Sigmoid colon (tissue), 6 donors: ENCODE measurements at regions not wholly inside any gene's neighbourhood (a gene's known extent, or its start where the extent isn't known, plus 50 kb on each side); places are given as distances from the start of the nearest gene placed in this dataset.

Source experiments
- DNase-seq: peaks from one replicate; pipeline ENCODE4 v3.0.0-alpha.2; 2019
- H3K27ac ChIP-seq, 4 donors: fragments of 200-600 bp; sonication (generic); one replicate each; pipeline ENCODE4 v1.5.1; 2016 to 2019; ENCODE audit warnings: mild to moderate bottlenecking in 1 of 4
- H3K27me3 ChIP-seq, 3 donors: fragments of 200-600 bp; sonication (generic); one replicate each; pipeline ENCODE4 v1.5.1; 2019; ENCODE audit warnings: mild to moderate bottlenecking in 1 of 3
- H3K36me3 ChIP-seq, 4 donors: fragments of 200-600 bp; sonication (generic); one replicate each; pipeline ENCODE4 v1.5.1; 2016 to 2019
- H3K4me1 ChIP-seq, 4 donors: fragments of 200-600 bp; sonication (generic); one replicate each; pipeline ENCODE4 v1.5.1; 2017 to 2019
- H3K4me3 ChIP-seq, 4 donors: fragments of 200-600 bp; sonication (generic); one replicate each; pipeline ENCODE4 v1.5.1; 2017 to 2019; ENCODE audit warnings: mild to moderate bottlenecking in 2 of 4, moderate library complexity in 1 of 4
- H3K9me3 ChIP-seq, 4 donors: fragments of 200-600 bp in 3 of 4; sonication (generic) in 3 of 4; one replicate each; pipeline versions ENCODE4 v1.5.1 to v1.6.1; 2013 to 2019
- EP300 ChIP-seq, 4 donors: sonication (generic); formaldehyde crosslinking; IDR thresholded peaks; one replicate each; pipeline ENCODE4 v1.6.1; 2017; ENCODE audit warnings: antibody characterized with exemption in 4 of 4
- POLR2A ChIP-seq, 2 donors: fragments of 450-650 bp; IDR thresholded peaks; one replicate each; pipeline ENCODE4 v1.6.1; 2016; ENCODE audit warnings: antibody characterized with exemption in 2 of 2, mild to moderate bottlenecking in 2 of 2, moderate library complexity in 2 of 2
- POLR2AphosphoS5 ChIP-seq, 4 donors: sonication (generic); formaldehyde crosslinking; IDR thresholded peaks; one replicate each; pipeline ENCODE4 v1.6.1; 2017; ENCODE audit warnings: antibody characterized with exemption in 4 of 4
- WGBS, 2 donors: extraction: QIAGEN DNeasy Blood & Tissue Kit; methylation state at CpG; one replicate each; pipeline ENCODE4 v1.1.7; 2013; 5-methylcytosine and 5-hydroxymethylcytosine counted together
- intact Hi-C: fragments of 100-400 bp; cut with DNase I; formaldehyde crosslinking; loops from one replicate; pipeline ENCODE4 v1.15.1; 2023
- TF ChIP-seq, protein P1 (sequence below), 4 experiments: fragments of 450-650 bp in 3 of 4; fragments of 200-600 bp in 1 of 4; IDR thresholded peaks; one replicate each; pipeline ENCODE4 v1.5.1; 2016 to 2019; ENCODE audit warnings: antibody characterized with exemption in 4 of 4, mild to moderate bottlenecking in 3 of 4, moderate library complexity in 2 of 4
- donor health status: healthy with polysubstance abuse.
- donor health status: healthy.

DNA sequence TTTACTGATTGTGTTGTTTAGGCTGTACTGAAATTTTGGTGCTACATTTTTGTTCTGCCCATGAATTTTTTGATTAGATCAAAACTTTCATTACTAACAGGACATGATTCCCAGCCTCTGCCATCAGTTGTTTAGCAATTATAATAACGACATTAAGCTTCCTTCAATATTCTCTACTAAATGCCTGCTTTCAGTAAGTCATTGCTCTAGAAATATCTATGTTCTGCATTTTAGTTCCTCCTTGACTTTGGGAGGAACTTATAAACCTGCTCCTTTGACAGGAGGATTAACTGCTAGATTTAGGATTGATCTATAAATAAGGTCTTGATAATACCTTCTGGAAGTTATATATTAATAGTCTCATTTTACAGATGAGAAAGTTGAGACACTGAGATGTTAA, 269.1 kb downstream of the RAP2B start:
- intact Hi-C loops = no loop called here
- DNase-seq = no peak
- WGBS, 2 donors = 49 to 78% methylated on average over 1 of the region's 1 CpG
- no peak for TF ChIP-seq POLR2AphosphoS5 (IDR thresholded peaks at IDR 0.05)
- no peak for TF ChIP-seq POLR2A (IDR thresholded peaks at IDR 0.05)
- TF ChIP-seq EP300 (IDR thresholded peaks at IDR 0.05) = no peak
- TF ChIP-seq, protein P1, sequence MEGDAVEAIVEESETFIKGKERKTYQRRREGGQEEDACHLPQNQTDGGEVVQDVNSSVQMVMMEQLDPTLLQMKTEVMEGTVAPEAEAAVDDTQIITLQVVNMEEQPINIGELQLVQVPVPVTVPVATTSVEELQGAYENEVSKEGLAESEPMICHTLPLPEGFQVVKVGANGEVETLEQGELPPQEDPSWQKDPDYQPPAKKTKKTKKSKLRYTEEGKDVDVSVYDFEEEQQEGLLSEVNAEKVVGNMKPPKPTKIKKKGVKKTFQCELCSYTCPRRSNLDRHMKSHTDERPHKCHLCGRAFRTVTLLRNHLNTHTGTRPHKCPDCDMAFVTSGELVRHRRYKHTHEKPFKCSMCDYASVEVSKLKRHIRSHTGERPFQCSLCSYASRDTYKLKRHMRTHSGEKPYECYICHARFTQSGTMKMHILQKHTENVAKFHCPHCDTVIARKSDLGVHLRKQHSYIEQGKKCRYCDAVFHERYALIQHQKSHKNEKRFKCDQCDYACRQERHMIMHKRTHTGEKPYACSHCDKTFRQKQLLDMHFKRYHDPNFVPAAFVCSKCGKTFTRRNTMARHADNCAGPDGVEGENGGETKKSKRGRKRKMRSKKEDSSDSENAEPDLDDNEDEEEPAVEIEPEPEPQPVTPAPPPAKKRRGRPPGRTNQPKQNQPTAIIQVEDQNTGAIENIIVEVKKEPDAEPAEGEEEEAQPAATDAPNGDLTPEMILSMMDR (IDR thresholded peaks at IDR 0.05) = no peak
- Histone ChIP-seq H3K9me3 (peaks cover 0 to 2% (median 0%) of the 10 kb centered on the region in 4 donors), H3K4me3 (no peak overlapping the region), H3K36me3 (no peaks in the 10 kb centered on the region), H3K4me1 (no peaks in the 10 kb centered on the region), H3K27me3 (no peaks in the 10 kb centered on the region), H3K27ac (no peak overlapping the region)

DNA sequence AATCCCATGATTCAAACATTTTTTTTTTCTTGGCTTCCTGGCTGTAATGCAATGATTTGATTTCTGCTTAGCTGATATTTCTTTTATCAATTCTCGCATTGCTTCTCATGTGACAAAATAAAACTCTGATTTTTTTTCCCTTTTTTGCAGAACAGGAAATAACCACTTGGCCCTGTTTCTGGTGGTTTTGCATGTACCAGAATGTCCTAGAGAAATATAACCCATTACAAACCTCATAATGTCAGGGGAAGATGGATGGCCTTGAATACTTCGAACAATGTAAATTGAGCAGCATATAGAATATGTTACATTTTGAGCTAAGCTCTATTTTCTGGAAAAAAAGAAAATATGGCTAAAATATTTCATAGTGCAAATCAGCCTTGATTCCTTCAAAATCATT, 275.6 kb downstream of the RAP2B start:
- no peaks in the 10 kb centered on the region for H3K36me3 ChIP-seq
- no peak for DNase-seq
- no peak overlapping the region for H3K4me3 ChIP-seq
- no peak for TF ChIP-seq EP300 (IDR thresholded peaks at IDR 0.05)
- no peak for TF ChIP-seq POLR2AphosphoS5 (IDR thresholded peaks at IDR 0.05)
- no peaks in the 10 kb centered on the region for H3K27me3 ChIP-seq
- intact Hi-C loops = no loop called here
- no peaks in the 10 kb centered on the region for H3K9me3 ChIP-seq
- no peaks in the 10 kb centered on the region for H3K4me1 ChIP-seq
- no peak overlapping the region for H3K27ac ChIP-seq
- WGBS, 2 donors = 31 to 57% methylated on average over 2 of the region's 2 CpGs

DNA sequence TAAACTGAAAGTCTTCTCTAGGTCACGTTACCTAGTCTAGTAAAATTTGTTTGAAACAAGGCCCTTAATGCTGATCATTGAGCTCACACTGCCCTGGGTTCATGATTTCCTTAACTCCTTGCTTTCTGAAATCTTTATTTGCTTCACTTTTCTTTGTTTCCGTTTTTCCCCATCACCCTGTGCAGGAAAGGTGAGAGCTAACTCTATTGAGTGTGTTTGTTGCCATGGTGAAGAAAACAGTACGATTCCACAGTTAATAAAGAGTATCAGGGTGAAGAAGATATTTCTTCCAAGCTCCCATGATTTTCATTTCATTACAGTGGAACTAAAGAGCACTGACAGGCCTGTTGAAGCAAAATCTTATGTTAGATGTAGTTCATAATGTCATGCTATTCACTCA, 276.2 kb downstream of the RAP2B start:
- intact Hi-C loops = no loop called here
- TF ChIP-seq, protein P1 (IDR thresholded peaks at IDR 0.05) = no peak
- TF ChIP-seq POLR2AphosphoS5 (IDR thresholded peaks at IDR 0.05) = no peak
- H3K27me3 ChIP-seq = no peaks in the 10 kb centered on the region
- H3K4me1 ChIP-seq = no peaks in the 10 kb centered on the region
- H3K9me3 ChIP-seq = no peaks in the 10 kb centered on the region
- no peaks in the 10 kb centered on the region for H3K36me3 ChIP-seq
- WGBS, 2 donors = 73 to 82% methylated on average over 3 of the region's 3 CpGs
- no peak for DNase-seq
- no peak overlapping the region for H3K27ac ChIP-seq
- no peak overlapping the region for H3K4me3 ChIP-seq

DNA sequence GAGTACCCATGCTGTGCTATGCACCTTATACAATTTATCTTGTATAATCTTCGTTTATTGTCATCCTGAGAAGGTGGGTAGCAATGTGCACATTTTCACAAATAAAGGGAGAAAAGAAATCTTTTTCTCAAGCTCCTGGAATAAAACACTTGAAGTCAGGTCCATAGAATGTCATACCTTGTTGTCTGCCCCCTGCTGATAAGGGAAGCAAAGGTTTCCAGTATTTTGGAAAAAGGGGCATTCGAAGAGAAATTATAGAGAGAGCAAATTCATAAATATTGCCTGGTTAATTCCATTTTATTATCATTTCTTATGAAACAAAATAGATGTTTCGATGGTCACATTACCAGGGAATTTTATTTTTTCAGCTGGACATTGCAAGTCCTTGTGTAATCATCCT, 277.8 kb downstream of the RAP2B start:
- no peak for DNase-seq
- Histone ChIP-seq H3K9me3 (no peaks in the 10 kb centered on the region), H3K4me3 (no peak overlapping the region), H3K27me3 (no peaks in the 10 kb centered on the region), H3K27ac (no peak overlapping the region), H3K4me1 (no peaks in the 10 kb centered on the region), H3K36me3 (no peaks in the 10 kb centered on the region)
- 86 to 88% methylated on average over 3 of the region's 3 CpGs for WGBS, 2 donors
- TF ChIP-seq, protein P1 (IDR thresholded peaks at IDR 0.05) = no peak
- TF ChIP-seq EP300 (IDR thresholded peaks at IDR 0.05) = no peak
- no peak for TF ChIP-seq POLR2A (IDR thresholded peaks at IDR 0.05)
- no peak for TF ChIP-seq POLR2AphosphoS5 (IDR thresholded peaks at IDR 0.05)
- intact Hi-C loops = no loop called here

DNA sequence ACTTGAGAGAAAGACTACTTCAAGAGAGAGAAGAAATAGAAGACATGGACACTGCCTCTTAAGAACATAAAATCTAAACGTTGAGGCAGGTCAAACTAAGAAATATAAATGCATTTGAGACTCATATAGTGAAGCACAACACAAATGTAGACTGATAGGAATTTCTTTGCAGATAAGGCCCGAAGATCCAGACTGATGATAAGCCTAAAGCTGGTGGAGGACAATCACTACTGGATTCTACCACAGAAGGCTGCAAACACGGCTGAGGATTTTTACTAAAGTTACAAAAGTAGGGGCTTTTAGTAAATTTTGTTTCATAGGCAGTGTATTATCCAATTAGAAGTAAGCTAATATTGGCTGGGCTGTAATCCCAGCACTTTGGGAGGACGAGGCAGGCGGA, 278.3 kb downstream of the RAP2B start:
- Histone ChIP-seq H3K36me3 (no peaks in the 10 kb centered on the region), H3K4me1 (no peaks in the 10 kb centered on the region), H3K27ac (no peak overlapping the region), H3K9me3 (no peaks in the 10 kb centered on the region), H3K27me3 (no peaks in the 10 kb centered on the region), H3K4me3 (no peak overlapping the region)
- intact Hi-C loops = no loop called here
- 89 to 94% methylated on average over 5 of the region's 5 CpGs for whole genome bisulfite sequencing, 2 donors
- no peak for TF ChIP-seq EP300 (IDR thresholded peaks at IDR 0.05)
- TF ChIP-seq POLR2AphosphoS5 (IDR thresholded peaks at IDR 0.05) = no peak
- TF ChIP-seq POLR2A (IDR thresholded peaks at IDR 0.05) = no peak
- TF ChIP-seq, protein P1 (IDR thresholded peaks at IDR 0.05) = no peak
- no peak for DNase-seq
